ENCODE measurements at regions not wholly inside any gene's neighbourhood (a gene's known extent, or its start where the extent isn't known, plus 50 kb on each side); places are given as distances from the start of the nearest gene placed in this dataset.

- no peaks in the 10 kb centered on the region for H3K36me3 ChIP-seq (replicated peaks in 1 of 2; ENCODE audit: control insufficient read depth in 1 of 2, insufficient read depth in 2 of 2, low read length in 2 of 2)
- H3K27me3 ChIP-seq (ENCODE audit: control insufficient read depth in 2 of 2, insufficient read depth in 2 of 2, low read length in 2 of 2) = no peaks in the 10 kb centered on the region
- no CpG with 5 or more reads among the region's 1 CpG for WGBS (ENCODE audit: insufficient coverage)
- no peak for TF ChIP-seq CTCF (IDR thresholded peaks at IDR 0.05)
- H3K27ac Mint-ChIP-seq = no peak overlapping the region
- H3K4me3 Mint-ChIP-seq = no peak overlapping the region
- peaks cover 0 to 2% (median 2%) of the 10 kb centered on the region in 7 donors for H3K9me3 Mint-ChIP-seq
- no peaks in the 10 kb centered on the region for H4K20me1 ChIP-seq (ENCODE audit: insufficient read depth, low read length)
- H3K27ac ChIP-seq (ENCODE audit: low read depth in 1 of 2, low read length in 2 of 2) = no peak overlapping the region
- H3K36me3 Mint-ChIP-seq = no peaks in the 10 kb centered on the region
- intact Hi-C loops (cut with micrococcal nuclease) = no loop called here
- no peaks in the 10 kb centered on the region for H3K4me1 Mint-ChIP-seq
- no peaks in the 10 kb centered on the region for H3K9me3 ChIP-seq (replicated peaks in 1 of 2; ENCODE audit: control insufficient read depth in 1 of 2, insufficient read depth in 1 of 2, low read length in 2 of 2)
- H3K4me3 ChIP-seq (replicated peaks in 1 of 3; ENCODE audit: low read depth in 2 of 3, low read length in 3 of 3) = no peak overlapping the region
- DNase-seq = no peak
- no peaks in the 10 kb centered on the region for H3K4me1 ChIP-seq (ENCODE audit: control insufficient read depth in 1 of 2, insufficient read depth in 2 of 2, low read length in 2 of 2)
- no peaks in the 10 kb centered on the region for H3K27me3 Mint-ChIP-seq (ENCODE audit: low read depth in 3 of 3)
- H3K79me2 ChIP-seq (ENCODE audit: insufficient read depth, low read length) = no peaks in the 10 kb centered on the region
- H2AFZ ChIP-seq (ENCODE audit: insufficient read depth, low read depth, low read length, poor library complexity, severe bottlenecking) = no peak overlapping the region
- no peak overlapping the region for H3K9ac ChIP-seq (ENCODE audit: insufficient read depth, low read length, poor library complexity, severe bottlenecking)
- H3K4me2 ChIP-seq (replicated peaks; ENCODE audit: extremely low read depth, low read length, poor library complexity, severe bottlenecking) = no peak overlapping the region
Measured at GRCh38 chr12:76646366-76646765, 86.8 kb upstream of the OSBPL8 start.

GRCh38 chr12:76649099-76649498 lies 89.5 kb upstream of the OSBPL8 start:
- Histone ChIP-seq H3K4me2 (replicated peaks; ENCODE audit: extremely low read depth, low read length, poor library complexity, severe bottlenecking) (no peak overlapping the region), H3K27ac (ENCODE audit: low read depth in 1 of 2, low read length in 2 of 2) (no peak overlapping the region), H2AFZ (ENCODE audit: insufficient read depth, low read depth, low read length, poor library complexity, severe bottlenecking) (no peak overlapping the region), H3K9ac (ENCODE audit: insufficient read depth, low read length, poor library complexity, severe bottlenecking) (no peak overlapping the region), H4K20me1 (ENCODE audit: insufficient read depth, low read length) (no peaks in the 10 kb centered on the region), H3K79me2 (ENCODE audit: insufficient read depth, low read length) (no peaks in the 10 kb centered on the region), H3K4me3 (replicated peaks in 1 of 3; ENCODE audit: low read depth in 2 of 3, low read length in 3 of 3) (no peak overlapping the region), H3K9me3 (replicated peaks in 1 of 2; ENCODE audit: control insufficient read depth in 1 of 2, insufficient read depth in 1 of 2, low read length in 2 of 2) (no peaks in the 10 kb centered on the region), H3K36me3 (replicated peaks in 1 of 2; ENCODE audit: control insufficient read depth in 1 of 2, insufficient read depth in 2 of 2, low read length in 2 of 2) (no peaks in the 10 kb centered on the region), H3K27me3 (ENCODE audit: control insufficient read depth in 2 of 2, insufficient read depth in 2 of 2, low read length in 2 of 2) (no peaks in the 10 kb centered on the region), H3K4me1 (ENCODE audit: control insufficient read depth in 1 of 2, insufficient read depth in 2 of 2, low read length in 2 of 2) (no peaks in the 10 kb centered on the region)
- 97% methylated on average over 5 of the region's 5 CpGs for WGBS (ENCODE audit: insufficient coverage)
- intact Hi-C loops (cut with micrococcal nuclease) = no loop called here
- H3K27me3 Mint-ChIP-seq (ENCODE audit: low read depth in 3 of 3) = peaks cover 0 to 3% (median 0%) of the 10 kb centered on the region in 3 donors
- no peak overlapping the region for H3K27ac Mint-ChIP-seq
- no peak overlapping the region for H3K4me3 Mint-ChIP-seq
- DNase-seq = no peak
- H3K9me3 Mint-ChIP-seq = peaks cover 0 to 2% (median 0%) of the 10 kb centered on the region in 7 donors
- no peaks in the 10 kb centered on the region for H3K36me3 Mint-ChIP-seq
- no peaks in the 10 kb centered on the region for H3K4me1 Mint-ChIP-seq
- TF ChIP-seq CTCF (IDR thresholded peaks at IDR 0.05) = no peak
